Heart left ventricle (tissue), 16 donors: ENCODE measurements at regions not wholly inside any gene's neighbourhood (a gene's known extent, or its start where the extent isn't known, plus 50 kb on each side); places are given as distances from the start of the nearest gene placed in this dataset.

ENCODE experiments used
- ATAC-seq, 4 donors: fragments of 200-7000 bp; cut with Tn5 transposase; one replicate each; pipeline ENCODE4 v1.9.1; 2020 to 2022; ENCODE audit warnings: moderate library complexity in 4 of 4, mild to moderate bottlenecking in 3 of 4, moderate number of reproducible peaks in 1 of 4
- DNase-seq, 5 donors: peaks; one replicate each; pipeline ENCODE4 v3.0.0-alpha.2; 2020
- H3K27ac ChIP-seq, 12 donors: fragments of 200-600 bp; sonication (generic) in 4 of 12; one replicate each; pipeline versions ENCODE4 v1.5.0 to v1.8.0; 2016 to 2022; ENCODE audit warnings: mild to moderate bottlenecking in 2 of 12
- H3K27me3 ChIP-seq, 9 donors: fragments of 200-600 bp; sonication (generic) in 2 of 9; one replicate each; pipeline versions ENCODE4 v1.5.1 to v1.8.0; 2016 to 2022; ENCODE audit warnings: mild to moderate bottlenecking in 3 of 9
- H3K36me3 ChIP-seq, 9 donors: fragments of 200-600 bp; sonication (generic) in 2 of 9; one replicate each; pipeline versions ENCODE4 v1.5.0 to v1.8.0; 2018 to 2022; ENCODE audit warnings: mild to moderate bottlenecking in 2 of 9
- H3K4me1 ChIP-seq, 12 donors: fragments of 200-600 bp; sonication (generic) in 4 of 12; one replicate each; pipeline versions ENCODE4 v1.5.0 to v1.8.0; 2016 to 2022; ENCODE audit warnings: mild to moderate bottlenecking in 3 of 12
- H3K4me3 ChIP-seq, 12 donors: fragments of 200-600 bp; sonication (generic) in 4 of 12; one replicate each; pipeline versions ENCODE4 v1.5.0 to v1.8.0; 2017 to 2022; ENCODE audit warnings: mild to moderate bottlenecking in 9 of 12, moderate library complexity in 4 of 12
- H3K9me3 ChIP-seq, 12 donors: fragments of 200-600 bp; sonication (generic) in 4 of 12; one replicate each; pipeline versions ENCODE4 v1.5.0 to v1.8.0; 2016 to 2022; ENCODE audit warnings: mild to moderate bottlenecking in 1 of 12
- CTCF ChIP-seq, 12 donors: fragments of 200-600 bp; sonication (generic) in 4 of 12; IDR thresholded peaks; one replicate each; pipeline versions ENCODE4 v1.5.0 to v1.8.0; 2018 to 2022; ENCODE audit warnings: antibody characterized with exemption in 12 of 12, mild to moderate bottlenecking in 5 of 12
- POLR2A ChIP-seq, 2 donors: fragments of 450-650 bp; IDR thresholded peaks; one replicate each; pipeline ENCODE4 v1.6.1; 2017; ENCODE audit warnings: antibody characterized with exemption in 2 of 2, mild to moderate bottlenecking in 2 of 2, moderate library complexity in 2 of 2
- WGBS, 4 donors: extraction: QIAGEN DNeasy Blood & Tissue Kit in 2 of 4; methylation state at CpG; one replicate each; pipeline versions ENCODE4 v1.1.5 to v1.1.7; 2013 to 2018; 5-methylcytosine and 5-hydroxymethylcytosine counted together
- intact Hi-C, 10 donors: fragments of 100-400 bp; cut with DNase I; formaldehyde crosslinking; loops; one replicate each; pipeline versions ENCODE4 v1.11.1 to v1.14.2; 2022
- donor health status: ischemic (EF 13 %, LVEDD 7.1; RV severe dilation, severe dysfunction).
- donor health status: healthy with polysubstance abuse.
- donor health status: DM: no; HTN: yes; CAD: no.
- donor health status: DM: no; HTN: no; CAD: no.
- donor health status: ischemic (EF 25% LVEDD 6.9; RV normal size, moderate dysfunction).
- donor health status: ischemic (EF 25% LVEDD 5.7; RV mildly dilated, moderate dysfunction).
- donor health status: healthy.
- donor health status: DM: yes; HTN: yes; CAD: no.
- donor health status: ischemic (EF 35%, LVEDD 5.7; RV mildly dilated, moderate dysfunction).
- donor health status: nonischemic (EF 11% LVEDD 7.7; RV severe dilation, severe dysfunction).
- donor health status: DM: yes; HTN: yes; CAD: no.
- donor health status: PGD.
- donor health status: ischemic (EF 29% LVEDD 5.4; RV normal size, mild dysfunction).
- donor health status: nonischemic (EF 23%, LVEDD 6.1; RV moderate dilation, normal function).

- no peak for DNase-seq
- peak in 1 of 4 donors; percentile 7 for ATAC-seq
- Histone ChIP-seq H3K27ac (no peak overlapping the region), H3K27me3 (peaks cover 0 to 3% (median 0%) of the 10 kb centered on the region in 9 donors), H3K36me3 (no peaks in the 10 kb centered on the region), H3K9me3 (no peaks in the 10 kb centered on the region), H3K4me3 (no peak overlapping the region), H3K4me1 (peaks cover 0 to 13% (median 2%) of the 10 kb centered on the region in 12 donors)
- TF ChIP-seq CTCF (IDR thresholded peaks at IDR 0.05) (no peak), POLR2A (IDR thresholded peaks at IDR 0.05) (no peak)
- 85 to 92% (median 89%) methylated on average over 29 of the region's 29 CpGs for WGBS, 4 donors
- intact Hi-C loops: no loop called here
Measured at GRCh38 chr6:167508919-167509852, 184.3 kb downstream of the TTLL2 start.

GRCh38 chr6:167509853-167510220 is 185.0 kb downstream of the TTLL2 start:
- H3K27ac ChIP-seq: no peak overlapping the region
- DNase-seq (no peak), ATAC-seq (no peak)
- intact Hi-C loops: no loop called here
- H3K4me3 ChIP-seq: no peak overlapping the region
- no peaks in the 10 kb centered on the region for H3K36me3 ChIP-seq
- no peaks in the 10 kb centered on the region for H3K9me3 ChIP-seq
- no peak for TF ChIP-seq POLR2A (IDR thresholded peaks at IDR 0.05)
- TF ChIP-seq CTCF (IDR thresholded peaks at IDR 0.05): no peak
- H3K27me3 ChIP-seq: peaks cover 0 to 3% (median 0%) of the 10 kb centered on the region in 9 donors
- H3K4me1 ChIP-seq: peaks cover 0 to 8% (median 0%) of the 10 kb centered on the region in 12 donors
- WGBS, 4 donors: 91 to 94% (median 92%) methylated on average over 10 of the region's 10 CpGs

GRCh38 chr6:167510648-167511047 is 185.8 kb downstream of the TTLL2 start:
- H3K27ac ChIP-seq: no peak overlapping the region
- H3K9me3 ChIP-seq: no peaks in the 10 kb centered on the region
- H3K36me3 ChIP-seq: no peaks in the 10 kb centered on the region
- peaks cover 0 to 2% (median 0%) of the 10 kb centered on the region in 12 donors for H3K4me1 ChIP-seq
- no peak for TF ChIP-seq CTCF (IDR thresholded peaks at IDR 0.05)
- TF ChIP-seq POLR2A (IDR thresholded peaks at IDR 0.05): no peak
- no peak for DNase-seq
- WGBS, 4 donors: 73 to 82% (median 78%) methylated on average over 11 of the region's 11 CpGs
- no peak overlapping the region for H3K4me3 ChIP-seq
- H3K27me3 ChIP-seq: peaks cover 0 to 3% (median 0%) of the 10 kb centered on the region in 9 donors
- intact Hi-C loops: no loop called here
- ATAC-seq: no peak

- Histone ChIP-seq H3K36me3 (no peaks in the 10 kb centered on the region), H3K4me3 (no peak overlapping the region), H3K27ac (no peak overlapping the region), H3K4me1 (no peaks in the 10 kb centered on the region), H3K9me3 (no peaks in the 10 kb centered on the region), H3K27me3 (peaks cover 0 to 3% (median 0%) of the 10 kb centered on the region in 9 donors)
- ATAC-seq (no peak), DNase-seq (no peak)
- WGBS, 4 donors: 73 to 80% (median 74%) methylated on average over 11 of the region's 11 CpGs
- intact Hi-C loops: no loop called here
- TF ChIP-seq POLR2A (IDR thresholded peaks at IDR 0.05) (no peak), CTCF (IDR thresholded peaks at IDR 0.05) (no peak)
Measured at GRCh38 chr6:167512696-167513375, 187.9 kb downstream of the TTLL2 start.
